ENCODE measurements at regions not wholly inside any gene's neighbourhood (a gene's known extent, or its start where the extent isn't known, plus 50 kb on each side); places are given as distances from the start of the nearest gene placed in this dataset.

DNA sequence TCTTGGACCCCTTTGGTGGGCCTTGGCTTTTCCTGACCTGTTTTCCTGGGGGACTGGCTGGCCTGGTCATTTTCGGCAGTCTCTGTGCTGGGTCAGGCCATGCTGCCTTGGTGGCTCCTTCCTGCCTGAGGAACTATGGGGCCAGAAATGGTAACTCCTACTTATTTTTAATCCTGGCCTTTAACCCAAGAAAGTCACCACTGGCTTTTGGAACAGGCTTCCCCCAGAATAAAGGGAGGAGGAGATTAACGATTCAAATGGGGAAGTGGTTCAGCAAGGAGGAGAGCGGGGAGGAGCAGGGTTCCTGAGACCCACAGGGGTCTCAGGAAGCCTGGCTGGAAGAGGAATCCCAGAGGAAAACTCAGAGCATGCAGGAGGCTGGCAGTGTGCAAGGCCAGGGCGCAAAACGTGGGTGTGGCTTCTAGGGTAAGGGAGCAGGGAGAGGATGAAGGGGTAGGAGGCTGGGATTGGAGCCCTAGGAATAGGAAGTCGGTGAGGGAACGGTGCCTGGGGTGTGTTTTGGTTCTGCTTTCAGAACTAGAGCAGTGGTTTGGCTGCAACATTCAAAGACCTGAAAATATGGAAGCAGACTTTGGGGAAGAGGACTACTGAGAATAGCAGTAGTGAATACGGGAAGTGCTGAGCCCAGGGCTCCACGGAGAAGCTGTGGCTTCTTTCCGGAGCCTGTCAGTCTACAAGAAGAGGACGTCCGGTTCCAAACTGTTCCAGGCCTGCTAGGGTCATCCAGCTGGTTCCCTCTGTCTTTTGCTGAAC is 271.1 kb upstream of the KLF4 start:
- DNase-seq (ENCODE audit: low read depth): no peak

- no peak for DNase-seq (ENCODE audit: low read depth)
These were observed 270.2 kb upstream of the KLF4 start for GRCh38 chr9:107759823-107760166.

DNA sequence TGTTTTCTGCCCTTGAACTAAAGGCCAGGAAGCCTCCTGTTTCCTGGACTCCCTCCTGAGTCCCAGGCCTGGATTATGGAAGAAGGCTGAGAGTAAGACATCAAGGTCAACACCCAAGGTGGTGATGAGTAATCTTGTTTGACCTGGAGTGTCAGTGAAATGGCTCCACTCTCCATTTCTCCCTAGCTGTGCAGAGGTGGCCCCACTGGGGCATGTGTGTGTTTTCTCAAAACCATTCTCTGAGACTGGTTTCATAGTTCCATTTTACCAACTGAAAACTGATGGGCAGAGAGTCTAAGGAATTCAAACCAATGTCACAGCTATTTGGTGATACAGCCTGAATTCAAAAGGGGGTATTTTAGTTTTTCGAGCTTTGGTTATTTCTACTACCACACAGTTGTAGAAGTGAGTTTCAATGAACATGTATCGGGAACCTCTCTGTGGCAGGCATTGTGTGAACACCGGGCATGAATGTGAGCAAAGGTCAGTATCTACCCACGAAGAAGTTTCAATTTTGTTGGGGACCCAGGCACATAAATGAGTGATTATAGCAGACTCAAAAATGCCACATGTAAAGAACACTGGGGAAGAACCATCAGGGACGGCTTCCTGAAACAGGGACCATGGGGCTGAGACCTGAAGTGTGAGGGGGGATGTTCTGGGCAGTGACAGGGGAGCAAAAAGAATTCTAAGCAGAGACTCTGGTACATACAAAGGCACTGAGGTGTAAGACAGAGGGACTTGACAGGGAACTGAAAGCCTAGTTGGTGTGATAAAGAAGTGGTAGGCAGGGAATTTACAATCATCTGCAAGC is 269.6 kb upstream of the KLF4 start:
- DNase-seq (ENCODE audit: low read depth): no peak

DNA sequence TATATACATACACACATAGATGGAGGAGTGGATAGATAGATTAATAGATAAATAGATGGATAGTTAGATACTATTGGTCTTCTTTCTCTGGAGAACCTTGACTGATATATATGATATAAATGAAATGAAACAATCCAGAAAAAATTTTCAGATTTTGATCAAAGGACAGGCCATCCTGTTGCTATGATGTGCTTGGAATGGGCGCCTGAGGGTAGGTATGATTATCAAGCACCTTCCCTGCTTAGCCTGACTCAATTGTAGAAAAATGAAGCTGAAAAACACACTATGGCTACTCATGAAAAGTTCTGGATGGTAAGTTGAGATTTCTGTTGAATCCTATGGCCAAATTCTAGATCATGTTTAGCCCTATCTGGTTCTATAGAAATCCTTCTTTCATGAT is 266.5 kb upstream of the KLF4 start:
- DNase-seq (ENCODE audit: low read depth): no peak

- peak; percentile 98 for DNase-seq (ENCODE audit: low read depth)
These were observed 265.7 kb upstream of the KLF4 start for GRCh38 chr9:107755246-107755645.

DNA sequence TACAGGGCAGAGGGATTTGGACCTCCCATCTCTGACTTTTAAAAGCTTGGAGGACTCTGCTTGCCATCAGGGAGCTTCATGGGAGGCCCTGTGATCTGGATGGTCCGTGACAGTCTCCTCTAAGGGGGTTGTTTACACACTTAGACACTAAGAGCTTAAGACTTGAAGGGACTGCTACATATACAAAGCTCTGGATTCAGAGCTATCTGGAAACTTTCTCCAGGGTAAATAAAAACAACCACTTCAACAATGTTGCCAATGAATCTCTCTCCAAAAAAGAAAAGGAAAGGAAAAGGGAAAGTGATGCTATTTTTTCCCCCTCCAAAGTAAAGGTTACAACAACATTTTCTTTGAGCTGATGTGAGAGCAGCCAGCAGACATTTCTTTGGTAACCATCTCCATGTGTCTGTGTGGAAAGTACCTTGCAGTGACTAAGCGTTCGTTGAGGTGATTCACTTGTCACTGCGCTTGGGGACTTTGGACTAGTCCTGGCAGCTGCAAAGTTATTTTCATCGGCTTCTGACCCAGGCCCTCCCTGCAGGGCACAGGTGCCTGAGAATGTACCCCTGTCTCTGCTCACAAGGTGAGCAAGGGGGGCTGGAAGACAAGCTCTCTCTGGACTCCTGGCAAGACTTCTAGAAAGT is 262.1 kb upstream of the KLF4 start:
- peak; percentile 89 for DNase-seq (ENCODE audit: low read depth)

DNA sequence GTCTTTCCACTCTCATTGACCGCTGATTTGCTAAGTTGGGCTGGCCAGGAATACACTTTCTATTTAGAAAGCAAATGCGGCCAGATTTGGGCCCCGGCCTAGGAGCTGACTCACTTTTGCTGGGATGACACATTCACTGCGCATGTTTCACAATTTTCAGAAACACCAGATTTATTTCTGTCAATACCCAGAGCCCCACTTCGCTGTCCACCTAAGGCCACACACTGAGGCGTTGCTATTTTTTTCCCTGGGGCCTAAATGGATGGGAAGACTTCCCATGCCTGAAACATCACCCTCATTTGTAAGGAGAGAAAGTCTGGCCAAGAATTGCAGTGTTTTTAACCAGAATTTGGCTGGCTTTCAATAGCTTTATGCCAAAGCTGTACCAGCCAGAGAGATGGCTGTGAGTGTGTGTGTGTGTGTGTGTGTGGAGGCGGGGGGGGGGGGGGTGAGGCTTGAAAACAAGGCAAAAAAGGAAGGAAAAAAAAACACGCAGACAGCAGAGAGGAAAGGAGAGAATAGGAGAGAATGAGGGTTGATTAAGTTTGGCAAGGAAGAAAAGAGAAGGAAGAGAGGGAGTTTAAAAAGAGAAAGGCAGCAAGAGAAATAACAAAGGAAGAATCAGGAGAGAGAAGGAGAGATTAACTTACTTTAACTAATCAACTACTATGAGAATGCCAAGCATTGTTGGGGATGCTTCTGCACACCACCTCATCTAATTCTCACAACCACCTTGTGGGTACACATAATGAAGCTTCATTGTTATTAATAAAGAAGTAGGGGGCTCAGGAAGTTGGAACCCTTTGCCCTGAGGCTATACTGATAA is 261.4 kb upstream of the KLF4 start:
- peak; percentile 100 for DNase-seq (ENCODE audit: low read depth)

DNA sequence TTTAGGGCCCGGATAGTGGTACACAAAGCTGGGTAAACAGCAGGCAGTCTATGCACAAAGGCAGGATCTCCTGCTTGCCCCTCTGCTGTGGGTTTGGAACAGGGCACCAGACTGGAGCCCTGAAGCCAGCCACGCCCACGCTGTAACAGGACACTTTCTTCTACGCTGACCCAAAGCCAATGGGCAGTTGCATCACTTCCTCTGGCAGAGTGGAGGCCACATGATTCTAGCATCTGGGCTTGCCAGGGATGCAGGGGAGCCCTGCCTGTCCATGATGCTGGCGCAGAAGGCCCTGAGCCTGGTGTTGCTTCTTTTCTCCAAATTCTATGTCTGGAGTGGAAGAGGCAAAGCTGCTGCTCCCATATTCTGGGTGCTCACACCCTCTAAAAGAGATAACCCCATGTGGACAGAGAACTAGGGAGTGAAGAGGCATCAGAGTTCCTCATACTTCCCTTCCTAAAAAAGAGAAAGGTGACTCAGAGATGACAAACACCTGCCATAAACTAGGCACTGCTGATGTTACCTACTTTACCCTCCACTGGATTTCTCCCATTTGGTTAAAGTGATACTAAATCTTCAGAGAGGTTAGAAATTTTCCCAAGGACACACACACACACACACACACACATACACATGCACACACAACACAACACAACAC is 260.3 kb upstream of the KLF4 start:
- DNase-seq (ENCODE audit: low read depth): peak; percentile 97

- no peak for DNase-seq (ENCODE audit: low read depth)
These were observed 255.3 kb upstream of the KLF4 start for GRCh38 chr9:107744873-107745272.

- no peak for DNase-seq (ENCODE audit: low read depth)
These were observed 253.2 kb upstream of the KLF4 start for GRCh38 chr9:107742531-107743309.

DNA sequence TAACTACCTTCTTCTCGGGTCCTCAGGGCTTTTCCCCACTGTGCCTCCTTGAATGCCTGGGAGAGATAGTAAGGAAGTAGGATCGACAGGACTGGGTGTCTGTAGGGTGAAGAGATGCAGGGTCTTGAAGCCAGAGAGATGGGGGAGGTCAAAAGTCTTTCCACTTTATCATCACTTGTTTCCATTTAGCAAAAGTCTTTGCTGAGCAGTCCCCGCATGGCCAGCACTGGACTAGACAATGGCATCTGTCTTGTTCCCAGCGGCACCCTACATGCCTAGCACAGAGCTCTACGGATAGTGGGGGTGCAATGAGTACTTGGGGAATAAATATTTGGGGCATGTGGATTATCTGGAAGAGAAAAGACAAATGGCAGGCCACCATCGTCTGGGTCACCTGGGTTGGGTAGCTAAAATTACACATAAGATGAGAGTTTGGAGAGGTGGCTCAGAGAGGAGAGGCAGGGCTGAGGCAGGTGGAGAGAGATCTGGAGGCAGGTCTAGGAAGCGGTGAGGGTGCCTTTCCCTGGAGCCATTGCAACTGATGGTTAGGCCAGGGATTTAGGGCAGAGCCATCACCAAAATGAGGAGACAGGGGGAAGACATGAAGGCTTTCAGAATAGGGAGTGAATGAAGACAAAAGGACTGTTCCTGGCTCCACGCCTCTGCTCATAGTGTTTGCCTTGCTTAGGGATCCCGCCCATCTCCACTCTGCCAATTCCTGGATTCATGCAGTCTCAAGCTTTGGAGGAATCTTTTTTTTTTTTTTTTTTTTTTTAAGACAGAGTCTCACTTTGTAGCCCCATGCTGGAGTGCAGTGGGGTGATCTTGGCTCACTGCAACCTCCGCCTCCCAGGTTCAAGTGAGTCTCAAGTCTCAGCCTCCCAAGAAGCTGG is 250.8 kb upstream of the KLF4 start:
- DNase-seq (ENCODE audit: low read depth): no peak

DNA sequence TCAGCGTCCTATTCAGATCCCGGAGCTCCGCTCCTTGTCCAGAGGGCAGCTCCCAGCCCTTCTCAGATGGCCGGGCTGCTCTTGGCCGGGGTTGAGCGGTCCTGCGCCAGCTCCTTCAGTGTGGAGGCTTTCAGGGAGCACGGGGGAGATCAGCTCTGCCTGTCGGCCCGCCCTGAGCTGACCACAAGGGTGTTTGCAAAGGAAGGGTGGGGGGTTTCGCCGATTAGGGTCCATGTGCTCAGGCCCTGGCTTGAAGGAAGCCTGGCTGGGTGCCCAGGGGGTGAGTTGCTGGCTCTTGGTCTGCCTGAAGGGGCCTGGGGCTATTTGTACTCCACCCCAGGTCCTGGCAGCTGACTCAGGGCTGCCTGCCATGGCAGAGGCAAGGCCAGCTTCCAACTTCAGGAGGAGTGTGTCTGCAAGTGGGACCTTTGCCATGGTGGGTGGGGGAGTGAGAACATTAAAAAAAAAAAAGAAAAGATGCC is 250.1 kb upstream of the KLF4 start:
- peak; percentile 83 for DNase-seq (ENCODE audit: low read depth)

GRCh38 chr9:107738789-107739188 is 249.2 kb upstream of the KLF4 start:
- DNase-seq (ENCODE audit: low read depth): peak; percentile 20

GRCh38 chr9:107737987-107738743 is 248.6 kb upstream of the KLF4 start:
- DNase-seq (ENCODE audit: low read depth): no peak

GRCh38 chr9:107737610-107737986 is 248.0 kb upstream of the KLF4 start:
- DNase-seq (ENCODE audit: low read depth): no peak

- DNase-seq (ENCODE audit: low read depth): no peak
These were observed 246.3 kb upstream of the KLF4 start for GRCh38 chr9:107735821-107736220.

- peak; percentile 82 for DNase-seq (ENCODE audit: low read depth)
These were observed 244.9 kb upstream of the KLF4 start for GRCh38 chr9:107734256-107735013.

- DNase-seq (ENCODE audit: low read depth): peak; percentile 89
These were observed 243.9 kb upstream of the KLF4 start for GRCh38 chr9:107733523-107733894.

Measured in RPMI7951 (cell line).